GM23338 (cell line): ENCODE measurements at regions not wholly inside any gene's neighbourhood (a gene's known extent, or its start where the extent isn't known, plus 50 kb on each side); places are given as distances from the start of the nearest gene placed in this dataset.

Source experiments
- ATAC-seq: fragments of 200-7000 bp; cut with Tn5 transposase; 3 replicates; pipeline ENCODE4 v1.9.1; 2020
- DNase-seq: peaks from one replicate; pipeline ENCODE4 v3.0.0-alpha.2; 2015; ENCODE audit warnings: low spot score
- H2AFZ ChIP-seq: fragments of 200-600 bp; sonication (generic); 2 replicates; pipeline ENCODE4 v1.8.0; 2016; ENCODE audit warnings: antibody characterized with exemption, mild to moderate bottlenecking, moderate library complexity
- H3F3A ChIP-seq: fragments of 200-600 bp; sonication (generic); replicated peaks from 2 replicates; pipeline ENCODE4 v1.8.0; 2017; ENCODE audit warnings: antibody characterized with exemption, mixed run types, low read depth
- H3K27ac ChIP-seq: fragments of 200-600 bp; sonication (generic); 2 replicates; pipeline ENCODE4 v1.6.1; 2016; ENCODE audit warnings: low read depth
- H3K27me3 ChIP-seq: fragments of 200-600 bp; sonication (generic); 2 replicates; pipeline ENCODE4 v1.8.0; 2016; ENCODE audit warnings: mild to moderate bottlenecking, mixed run types, moderate library complexity; ENCODE audit not compliant: insufficient read depth
- H3K36me3 ChIP-seq: fragments of 200-600 bp; sonication (generic); 2 replicates; pipeline ENCODE4 v1.8.0; 2016; ENCODE audit warnings: mild to moderate bottlenecking; ENCODE audit not compliant: insufficient read depth
- H3K4me1 ChIP-seq: fragments of 200-600 bp; sonication (generic); 2 replicates; pipeline ENCODE4 v1.8.0; 2016; ENCODE audit warnings: mild to moderate bottlenecking, moderate library complexity; ENCODE audit not compliant: insufficient read depth
- H3K4me2 ChIP-seq: fragments of 200-600 bp; sonication (generic); 2 replicates; pipeline ENCODE4 v1.7.1; 2017; ENCODE audit warnings: mixed run types
- H3K4me3 ChIP-seq: fragments of 200-600 bp; sonication (generic); 2 replicates; pipeline ENCODE4 v1.6.1; 2016; ENCODE audit warnings: mixed run types
- H3K79me2 ChIP-seq: fragments of 200-600 bp; sonication (generic); replicated peaks from 2 replicates; pipeline ENCODE4 v1.8.0; 2017; ENCODE audit warnings: mild to moderate bottlenecking; ENCODE audit not compliant: insufficient read depth
- H3K9me2 ChIP-seq: fragments of 200-600 bp; sonication (generic); 2 replicates; pipeline ENCODE4 v1.8.0; 2017; ENCODE audit not compliant: insufficient read depth
- H4K20me1 ChIP-seq: fragments of 200-600 bp; sonication (generic); replicated peaks from 2 replicates; pipeline ENCODE4 v1.8.0; 2017; ENCODE audit warnings: mild to moderate bottlenecking; ENCODE audit not compliant: insufficient read depth
- H3K27ac Mint-ChIP-seq: 2 replicates; pipeline ENCODE4 v1.8.0; 2020; ENCODE audit warnings: inconsistent platforms, mild to moderate bottlenecking, moderate library complexity, mixed read lengths
- H3K27me3 Mint-ChIP-seq: 3 replicates; pipeline ENCODE4 v1.8.0; 2022; ENCODE audit warnings: low read depth, mild to moderate bottlenecking, moderate library complexity, mixed read lengths, inconsistent platforms; ENCODE audit not compliant: insufficient read depth, poor library complexity
- H3K36me3 Mint-ChIP-seq: 3 replicates; pipeline ENCODE4 v1.8.0; 2021; ENCODE audit warnings: low read depth, mild to moderate bottlenecking, inconsistent platforms, moderate library complexity, mixed read lengths
- H3K4me1 Mint-ChIP-seq: 3 replicates; pipeline ENCODE4 v1.8.0; 2020; ENCODE audit warnings: mild to moderate bottlenecking, inconsistent platforms, mixed read lengths
- H3K4me3 Mint-ChIP-seq: 3 replicates; pipeline ENCODE4 v1.8.0; 2021; ENCODE audit warnings: moderate library complexity, mild to moderate bottlenecking, inconsistent platforms, mixed read lengths
- H3K9me3 Mint-ChIP-seq: 3 replicates; pipeline ENCODE4 v1.8.0; 2020; ENCODE audit warnings: moderate library complexity, mild to moderate bottlenecking, inconsistent platforms, mixed read lengths
- CREB1 ChIP-seq: fragments of 250-450 bp; sonication (Bioruptor Pico); IDR thresholded peaks from 2 replicates; pipeline ENCODE4 v1.5.0; 2020; ENCODE audit warnings: low read depth, mild to moderate bottlenecking, moderate library complexity
- CTCF ChIP-seq, 2 experiments: fragments of 200-600 bp in 1 of 2; sonication (generic) in 1 of 2; conservative IDR thresholded peaks; 2 replicates each; pipeline versions ENCODE4 v1.5.1 to v1.6.1; 2016 to 2017; ENCODE audit warnings: antibody characterized with exemption in 2 of 2, low read depth in 2 of 2, mild to moderate bottlenecking in 2 of 2, moderate library complexity in 1 of 2
- ETS1 ChIP-seq: IDR thresholded peaks from 2 replicates; pipeline ENCODE4 v1.6.1; 2016; ENCODE audit warnings: antibody characterized with exemption
- EZH2 ChIP-seq: fragments of 200-600 bp; sonication (generic); IDR thresholded peaks from one replicate; pipeline ENCODE4 v1.8.0; 2017; ENCODE audit warnings: antibody characterized with exemption, mild to moderate bottlenecking, low read depth; ENCODE audit not compliant: unreplicated experiment
- EZH2phosphoT487 ChIP-seq: fragments of 200-600 bp; sonication (generic); IDR thresholded peaks from one replicate; pipeline ENCODE4 v1.8.1; 2018; ENCODE audit warnings: antibody characterized with exemption; ENCODE audit not compliant: unreplicated experiment
- JUNB ChIP-seq: IDR thresholded peaks from one replicate; pipeline ENCODE4 v1.6.1; 2016; ENCODE audit warnings: antibody characterized with exemption; ENCODE audit not compliant: unreplicated experiment
- NANOG ChIP-seq: IDR thresholded peaks from 2 replicates; pipeline ENCODE4 v1.6.1; 2016; ENCODE audit warnings: antibody characterized with exemption, borderline replicate concordance
- POLR2AphosphoS5 ChIP-seq: IDR thresholded peaks from 2 replicates; pipeline ENCODE4 v1.6.1; 2016; ENCODE audit warnings: antibody characterized with exemption, low read depth
- REST ChIP-seq: IDR thresholded peaks from one replicate; pipeline ENCODE4 v1.6.1; 2018; ENCODE audit warnings: antibody characterized with exemption; ENCODE audit not compliant: unreplicated experiment
- STAT1 ChIP-seq: IDR thresholded peaks from one replicate; pipeline ENCODE4 v1.6.1; 2016; ENCODE audit warnings: antibody characterized with exemption; ENCODE audit not compliant: unreplicated experiment
- ZNF114 ChIP-seq: fragments of 250-450 bp; sonication (Bioruptor Pico); IDR thresholded peaks from 2 replicates; pipeline ENCODE4 v1.5.0; 2020; ENCODE audit warnings: mild to moderate bottlenecking, moderate library complexity
- ZNF331 ChIP-seq: fragments of 250-450 bp; sonication (Bioruptor Pico); IDR thresholded peaks from 2 replicates; pipeline ENCODE4 v1.5.0; 2020; ENCODE audit warnings: low read depth, mild to moderate bottlenecking, moderate library complexity
- ZNF462 ChIP-seq: fragments of 250-450 bp; sonication (Bioruptor Pico); IDR thresholded peaks from 2 replicates; pipeline ENCODE4 v1.5.0; 2020; ENCODE audit warnings: mild to moderate bottlenecking, moderate library complexity

GRCh38 chr3:4222574-4223175, 80.5 kb upstream of the SETMAR start:
- H4K20me1 ChIP-seq: no peaks in the 10 kb centered on the region
- H3K4me2 ChIP-seq: no peak overlapping the region
- no peaks in the 10 kb centered on the region for H3F3A ChIP-seq
- no peaks in the 10 kb centered on the region for H3K27me3 Mint-ChIP-seq
- H2AFZ ChIP-seq: no peak overlapping the region
- peaks cover 70% of the 10 kb centered on the region for H3K9me3 Mint-ChIP-seq
- no peak overlapping the region for H3K4me3 Mint-ChIP-seq
- H3K79me2 ChIP-seq: no peaks in the 10 kb centered on the region
- no peak overlapping the region for H3K27ac Mint-ChIP-seq
- no peak overlapping the region for H3K27ac ChIP-seq
- ATAC-seq (no peak), DNase-seq (no peak)
- no peaks in the 10 kb centered on the region for H3K36me3 ChIP-seq
- no peaks in the 10 kb centered on the region for H3K27me3 ChIP-seq
- H3K9me2 ChIP-seq: no peaks in the 10 kb centered on the region
- H3K4me1 ChIP-seq: no peaks in the 10 kb centered on the region
- TF ChIP-seq CREB1 (CRISPR knock-in tag) (no peak), STAT1 (no peak), JUNB (no peak), EZH2phosphoT487 (no peak), CTCF (conservative IDR thresholded peaks at IDR 0.05; ENCODE audit: low read depth in 2 of 2) (no peak), EZH2 (no peak), NANOG (no peak), REST (no peak), ETS1 (no peak), POLR2AphosphoS5 (no peak), ZNF331 (CRISPR knock-in tag) (no peak), ZNF114 (CRISPR knock-in tag) (no peak), ZNF462 (CRISPR knock-in tag) (no peak)
- no peaks in the 10 kb centered on the region; the same call in 2 of the 3 replicates for H3K36me3 Mint-ChIP-seq
- no peaks in the 10 kb centered on the region for H3K4me1 Mint-ChIP-seq
- no peak overlapping the region for H3K4me3 ChIP-seq
